CD14-positive monocyte (primary cell): ENCODE measurements at regions not wholly inside any gene's neighbourhood (a gene's known extent, or its start where the extent isn't known, plus 50 kb on each side); places are given as distances from the start of the nearest gene placed in this dataset.
A peak's percentile ranks its signal among the peaks of the same experiment; 100 is the strongest.

Experiments
- DNase-seq, 3 donors: peaks; one replicate each; pipeline ENCODE4 v3.0.0-alpha.2; 2011 to 2022
- H2AFZ ChIP-seq: 2 replicates; pipeline ENCODE4 v1.6.0; 2012; ENCODE audit warnings: mild to moderate bottlenecking, low read depth, low read length, inconsistent platforms; ENCODE audit not compliant: insufficient read depth, poor library complexity, severe bottlenecking
- H3K27ac ChIP-seq, 2 donors: 1 replicate in 1 of 2; 2 replicates in 1 of 2; pipeline ENCODE4 v1.5.1; 2012 to 2013; ENCODE audit warnings: low read length in 2 of 2, control low read depth in 1 of 2, inconsistent platforms in 1 of 2, low read depth in 1 of 2, mild to moderate bottlenecking in 1 of 2
- H3K27me3 ChIP-seq, 2 donors: one replicate each; pipeline versions ENCODE4 v1.6.0 to v1.6.1; 2011 to 2013; ENCODE audit warnings: low read length in 2 of 2; ENCODE audit not compliant: control insufficient read depth in 2 of 2, insufficient read depth in 2 of 2
- H3K36me3 ChIP-seq, 2 donors: replicated peaks in 1 of 2; 1 replicate in 1 of 2; 2 replicates in 1 of 2; pipeline versions ENCODE4 v1.5.1 to v1.6.1; 2012 to 2013; ENCODE audit warnings: low read length in 2 of 2, control low read depth in 1 of 2, inconsistent platforms in 1 of 2, mild to moderate bottlenecking in 1 of 2; ENCODE audit not compliant: insufficient read depth in 2 of 2, control insufficient read depth in 1 of 2
- H3K4me1 ChIP-seq, 2 donors: 1 replicate in 1 of 2; 2 replicates in 1 of 2; pipeline versions ENCODE4 v1.5.1 to v1.6.1; 2012 to 2013; ENCODE audit warnings: low read length in 2 of 2, control low read depth in 1 of 2, inconsistent platforms in 1 of 2, mild to moderate bottlenecking in 1 of 2, moderate library complexity in 1 of 2; ENCODE audit not compliant: insufficient read depth in 2 of 2, control insufficient read depth in 1 of 2
- H3K4me2 ChIP-seq: replicated peaks from 2 replicates; pipeline ENCODE3; 2012; ENCODE audit warnings: low read length, moderate library complexity, mild to moderate bottlenecking; ENCODE audit not compliant: poor library complexity, severe bottlenecking; ENCODE audit errors: extremely low read depth
- H3K4me3 ChIP-seq, 3 experiments: fragments of 200-600 bp in 1 of 3; sonication (generic) in 1 of 3; replicated peaks in 1 of 3; 1 replicate in 2 of 3; 2 replicates in 1 of 3; pipeline ENCODE4 v1.5.1; 2011 to 2013; ENCODE audit warnings: low read length in 3 of 3, mild to moderate bottlenecking in 3 of 3, control low read depth in 2 of 3, low read depth in 2 of 3, inconsistent platforms in 1 of 3, moderate library complexity in 1 of 3
- H3K79me2 ChIP-seq: 2 replicates; pipeline ENCODE4 v1.6.0; 2012; ENCODE audit warnings: mild to moderate bottlenecking, control low read depth, inconsistent platforms, low read length, moderate library complexity; ENCODE audit not compliant: insufficient read depth
- H3K9ac ChIP-seq: 2 replicates; pipeline ENCODE4 v1.6.0; 2017; ENCODE audit warnings: low read length, mild to moderate bottlenecking; ENCODE audit not compliant: insufficient read depth, poor library complexity, severe bottlenecking
- H3K9me3 ChIP-seq, 2 donors: replicated peaks in 1 of 2; 1 replicate in 1 of 2; 2 replicates in 1 of 2; pipeline versions ENCODE4 v1.5.1 to v1.6.1; 2012 to 2013; ENCODE audit warnings: low read length in 2 of 2, control low read depth in 1 of 2; ENCODE audit not compliant: control insufficient read depth in 1 of 2, insufficient read depth in 1 of 2
- H4K20me1 ChIP-seq: 2 replicates; pipeline ENCODE4 v1.6.0; 2012; ENCODE audit warnings: mild to moderate bottlenecking, low read length, control low read depth, moderate library complexity; ENCODE audit not compliant: insufficient read depth
- H3K27ac Mint-ChIP-seq, 7 donors: one replicate each; pipeline ENCODE4 v1.8.0; 2020; ENCODE audit warnings: mild to moderate bottlenecking in 7 of 7, mixed read lengths in 7 of 7, moderate library complexity in 6 of 7, inconsistent platforms in 2 of 7
- H3K27me3 Mint-ChIP-seq, 3 donors: one replicate each; pipeline ENCODE4 v1.8.0; 2021 to 2022; ENCODE audit warnings: low read depth in 3 of 3, mild to moderate bottlenecking in 3 of 3, mixed read lengths in 3 of 3, moderate library complexity in 3 of 3, inconsistent platforms in 1 of 3
- H3K36me3 Mint-ChIP-seq, 2 donors: one replicate each; pipeline ENCODE4 v1.8.0; 2020; ENCODE audit warnings: mixed read lengths in 2 of 2, inconsistent platforms in 1 of 2, mild to moderate bottlenecking in 1 of 2
- H3K4me1 Mint-ChIP-seq: one replicate; pipeline ENCODE4 v1.8.0; 2020; ENCODE audit warnings: mild to moderate bottlenecking, mixed read lengths
- H3K4me3 Mint-ChIP-seq, 2 donors: one replicate each; pipeline ENCODE4 v1.8.0; 2020; ENCODE audit warnings: mild to moderate bottlenecking in 2 of 2, mixed read lengths in 2 of 2, moderate library complexity in 1 of 2
- H3K9me3 Mint-ChIP-seq, 7 donors: one replicate each; pipeline ENCODE4 v1.8.0; 2020 to 2022; ENCODE audit warnings: mixed read lengths in 7 of 7, mild to moderate bottlenecking in 6 of 7, moderate library complexity in 6 of 7, inconsistent platforms in 2 of 7
- WGBS: methylation state at CpG from one replicate; pipeline ENCODE4 v1.1.5; 2013; ENCODE audit warnings: missing lambda C conversion rate; ENCODE audit not compliant: insufficient coverage; 5-methylcytosine and 5-hydroxymethylcytosine counted together
- intact Hi-C, 2 donors: fragments of 100-400 bp; cut with micrococcal nuclease; formaldehyde crosslinking; loops; one replicate each; pipeline versions ENCODE4 v1.15.0 to v1.15.1; 2023
- TF ChIP-seq, protein P1 (sequence below): fragments of 200-600 bp; IDR thresholded peaks from one replicate; pipeline ENCODE4 v1.8.0; 2022; ENCODE audit warnings: antibody characterized with exemption, mild to moderate bottlenecking

DNA sequence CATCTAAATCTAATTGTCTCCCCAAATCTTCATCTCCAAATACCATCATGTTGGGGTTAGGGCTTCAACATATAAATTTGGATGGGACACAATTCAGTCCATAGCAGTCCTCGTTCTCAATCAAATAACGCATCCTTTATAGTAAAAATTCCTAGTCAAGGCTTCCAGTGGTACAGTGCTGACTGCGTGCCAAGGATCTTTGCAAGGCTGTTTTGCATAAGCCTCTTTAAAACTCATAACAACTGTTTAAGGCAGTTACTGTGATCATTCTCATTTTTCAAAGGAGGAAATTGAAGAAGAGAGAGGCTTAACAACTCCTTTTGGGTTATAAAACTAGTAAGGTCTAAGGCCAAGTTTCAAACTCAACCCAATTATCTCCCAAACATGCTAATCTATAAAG lies 666.9 kb downstream of the NYAP2 start:
- Mint-ChIP-seq H3K27me3 (peaks cover 0 to 2% (median 0%) of the 10 kb centered on the region in 3 donors), H3K36me3 (no peaks in the 10 kb centered on the region), H3K4me3 (no peak overlapping the region), H3K9me3 (peaks cover 2 to 15% (median 4%) of the 10 kb centered on the region in 7 donors), H3K27ac (no peak overlapping the region), H3K4me1 (peaks cover 4% of the 10 kb centered on the region)
- Histone ChIP-seq H3K9me3 (peaks cover 0 to 6% of the 10 kb centered on the region in 2 donors), H3K79me2 (no peaks in the 10 kb centered on the region), H3K4me3 (no peak overlapping the region), H3K27ac (no peak overlapping the region), H3K27me3 (no peaks in the 10 kb centered on the region), H3K9ac (no peak overlapping the region), H3K4me1 (no peaks in the 10 kb centered on the region), H3K4me2 (no peak overlapping the region), H4K20me1 (no peaks in the 10 kb centered on the region), H3K36me3 (no peaks in the 10 kb centered on the region), H2AFZ (no peak overlapping the region)
- 100% methylated on average over 2 of the region's 3 CpGs for WGBS
- no peak for DNase-seq
- TF ChIP-seq, protein P1, sequence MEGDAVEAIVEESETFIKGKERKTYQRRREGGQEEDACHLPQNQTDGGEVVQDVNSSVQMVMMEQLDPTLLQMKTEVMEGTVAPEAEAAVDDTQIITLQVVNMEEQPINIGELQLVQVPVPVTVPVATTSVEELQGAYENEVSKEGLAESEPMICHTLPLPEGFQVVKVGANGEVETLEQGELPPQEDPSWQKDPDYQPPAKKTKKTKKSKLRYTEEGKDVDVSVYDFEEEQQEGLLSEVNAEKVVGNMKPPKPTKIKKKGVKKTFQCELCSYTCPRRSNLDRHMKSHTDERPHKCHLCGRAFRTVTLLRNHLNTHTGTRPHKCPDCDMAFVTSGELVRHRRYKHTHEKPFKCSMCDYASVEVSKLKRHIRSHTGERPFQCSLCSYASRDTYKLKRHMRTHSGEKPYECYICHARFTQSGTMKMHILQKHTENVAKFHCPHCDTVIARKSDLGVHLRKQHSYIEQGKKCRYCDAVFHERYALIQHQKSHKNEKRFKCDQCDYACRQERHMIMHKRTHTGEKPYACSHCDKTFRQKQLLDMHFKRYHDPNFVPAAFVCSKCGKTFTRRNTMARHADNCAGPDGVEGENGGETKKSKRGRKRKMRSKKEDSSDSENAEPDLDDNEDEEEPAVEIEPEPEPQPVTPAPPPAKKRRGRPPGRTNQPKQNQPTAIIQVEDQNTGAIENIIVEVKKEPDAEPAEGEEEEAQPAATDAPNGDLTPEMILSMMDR: no peak
- intact Hi-C loops: no loop called here

DNA sequence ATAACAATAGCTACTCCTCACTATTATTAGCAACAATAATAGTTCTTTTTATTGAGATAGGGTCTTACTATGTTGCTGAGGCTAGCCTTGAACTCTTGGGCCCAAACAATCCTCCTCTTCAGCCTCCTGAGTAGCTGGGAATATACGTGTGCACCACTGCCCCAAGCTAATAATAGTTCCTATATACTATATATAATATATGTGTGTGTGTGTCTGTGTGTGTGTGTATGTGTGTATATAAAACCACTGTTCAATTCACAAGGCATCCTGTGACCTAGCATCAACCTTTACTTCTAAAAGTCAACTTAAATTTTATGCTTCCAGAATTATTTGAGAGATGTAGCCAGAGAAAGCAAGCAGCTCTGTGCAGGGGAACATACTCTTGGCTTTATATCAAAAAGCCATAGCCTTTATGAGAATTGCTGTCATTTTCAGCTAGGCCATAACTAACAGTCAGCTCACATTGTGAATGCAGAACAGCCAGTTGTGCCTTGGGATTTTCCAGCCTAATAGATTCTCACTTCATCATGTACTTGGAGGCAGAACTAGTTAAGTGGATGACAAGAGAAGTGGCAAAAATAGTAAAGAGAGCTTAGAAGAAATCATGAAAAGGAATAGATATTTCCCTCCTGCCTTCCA lies 665.5 kb downstream of the NYAP2 start:
- Mint-ChIP-seq H3K9me3 (peaks cover 0 to 4% (median 2%) of the 10 kb centered on the region in 7 donors), H3K4me1 (peaks cover 14% of the 10 kb centered on the region), H3K36me3 (no peaks in the 10 kb centered on the region), H3K27ac (peak overlapping the region in 1 of 7 donors; percentile 40), H3K4me3 (no peak overlapping the region), H3K27me3 (no peaks in the 10 kb centered on the region)
- H3K36me3 ChIP-seq: no peaks in the 10 kb centered on the region
- peaks cover 0 to under 1% of the 10 kb centered on the region in 2 donors for H3K9me3 ChIP-seq
- H3K27me3 ChIP-seq: no peaks in the 10 kb centered on the region
- H3K4me2 ChIP-seq: no peak overlapping the region
- no peaks in the 10 kb centered on the region for H4K20me1 ChIP-seq
- no peak overlapping the region for H3K9ac ChIP-seq
- no peaks in the 10 kb centered on the region for H3K79me2 ChIP-seq
- no peak overlapping the region for H3K27ac ChIP-seq
- TF ChIP-seq, protein P1: no peak
- no peak overlapping the region for H2AFZ ChIP-seq
- intact Hi-C loops: no loop called here
- no peak overlapping the region for H3K4me3 ChIP-seq
- DNase-seq: no peak
- H3K4me1 ChIP-seq: peaks cover 8 to 13% of the 10 kb centered on the region in 2 donors
- no CpG with 5 or more reads among the region's 1 CpG for WGBS
